Parathyroid adenoma (tissue), 2 donors: ENCODE measurements at regions not wholly inside any gene's neighbourhood (a gene's known extent, or its start where the extent isn't known, plus 50 kb on each side); places are given as distances from the start of the nearest gene placed in this dataset.
A peak's percentile ranks its signal among the peaks of the same experiment; 100 is the strongest.

Source experiments
- H2AFZ ChIP-seq: fragments of 300-600 bp; sonication (generic); one replicate; pipeline ENCODE4 v1.7.0; 2017; ENCODE audit warnings: antibody characterized with exemption, mild to moderate bottlenecking
- H3K27ac ChIP-seq: fragments of 300-600 bp; sonication (generic); one replicate; pipeline ENCODE4 v1.7.0; 2017
- H3K27me3 ChIP-seq: fragments of 300-600 bp; sonication (generic); one replicate; pipeline ENCODE4 v1.7.0; 2017; ENCODE audit warnings: low read length; ENCODE audit not compliant: control insufficient read depth, insufficient read depth
- H3K36me3 ChIP-seq: fragments of 300-600 bp; sonication (generic); one replicate; pipeline ENCODE4 v1.7.0; 2017; ENCODE audit warnings: low read length; ENCODE audit not compliant: control insufficient read depth, insufficient read depth
- H3K4me1 ChIP-seq: fragments of 300-600 bp; sonication (generic); one replicate; pipeline ENCODE4 v1.7.0; 2017; ENCODE audit warnings: control low read depth
- H3K4me2 ChIP-seq: fragments of 300-600 bp; sonication (generic); one replicate; pipeline ENCODE4 v1.7.0; 2017; ENCODE audit warnings: low read length
- H3K4me3 ChIP-seq: fragments of 300-600 bp; sonication (generic); one replicate; pipeline ENCODE4 v1.7.0; 2017; ENCODE audit warnings: low read depth, low read length
- H3K79me2 ChIP-seq: fragments of 300-600 bp; sonication (generic); one replicate; pipeline ENCODE4 v1.7.0; 2017; ENCODE audit warnings: control low read depth
- H3K9ac ChIP-seq: fragments of 300-600 bp; sonication (generic); one replicate; pipeline ENCODE4 v1.7.0; 2017; ENCODE audit warnings: mild to moderate bottlenecking
- H3K9me3 ChIP-seq: fragments of 300-600 bp; sonication (generic); one replicate; pipeline ENCODE4 v1.7.0; 2017; ENCODE audit warnings: low read length; ENCODE audit not compliant: control insufficient read depth
- CTCF ChIP-seq: fragments of 300-600 bp; sonication (generic); IDR thresholded peaks from one replicate; pipeline ENCODE4 v1.7.0; 2017; ENCODE audit warnings: antibody characterized with exemption, mild to moderate bottlenecking
- donor health status: primary hyperparathyroidism.

- no peak for TF ChIP-seq CTCF
- Histone ChIP-seq H3K4me1 (no peaks in the 10 kb centered on the region), H3K4me2 (no peak overlapping the region), H3K9ac (no peak overlapping the region), H3K79me2 (no peaks in the 10 kb centered on the region), H3K27me3 (peaks cover 5% of the 10 kb centered on the region), H3K9me3 (no peaks in the 10 kb centered on the region), H2AFZ (no peak overlapping the region), H3K27ac (no peak overlapping the region), H3K4me3 (no peak overlapping the region), H3K36me3 (no peaks in the 10 kb centered on the region)
Observed at GRCh38 chr7:156474241-156474743, 166.3 kb upstream of the RNF32 start.

GRCh38 chr7:156473476-156474240, 166.9 kb upstream of the RNF32 start:
- Histone ChIP-seq H3K4me1 (no peaks in the 10 kb centered on the region), H3K36me3 (no peaks in the 10 kb centered on the region), H3K79me2 (no peaks in the 10 kb centered on the region), H2AFZ (no peak overlapping the region), H3K27ac (no peak overlapping the region), H3K9ac (no peak overlapping the region), H3K9me3 (no peaks in the 10 kb centered on the region), H3K4me3 (no peak overlapping the region), H3K27me3 (peaks cover 5% of the 10 kb centered on the region), H3K4me2 (no peak overlapping the region)
- TF ChIP-seq CTCF, result peak; percentile 69

DNA sequence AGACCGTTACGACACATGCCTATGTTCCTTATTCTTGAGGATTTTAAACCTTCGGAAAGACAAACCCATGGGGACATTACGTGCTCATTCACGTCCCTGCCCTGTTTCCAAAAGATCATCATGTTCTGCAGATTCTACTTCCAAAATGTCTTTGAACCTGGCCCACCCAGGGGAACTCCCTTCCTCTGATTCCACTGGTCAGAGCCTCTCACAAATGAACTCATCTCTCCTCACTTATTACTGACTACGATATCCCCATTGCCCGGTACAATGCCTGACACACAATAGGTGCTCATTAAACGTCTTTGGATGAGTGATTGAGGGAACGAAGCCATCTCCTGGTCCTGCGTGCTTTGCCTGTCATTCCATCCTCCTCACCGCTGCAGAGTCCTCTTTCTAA, 168.3 kb upstream of the RNF32 start:
- Histone ChIP-seq H2AFZ (no peak overlapping the region), H3K4me2 (no peak overlapping the region), H3K9ac (no peak overlapping the region), H3K27ac (no peak overlapping the region), H3K79me2 (no peaks in the 10 kb centered on the region), H3K4me1 (peaks cover under 1% of the 10 kb centered on the region), H3K9me3 (no peaks in the 10 kb centered on the region), H3K4me3 (no peak overlapping the region), H3K36me3 (no peaks in the 10 kb centered on the region), H3K27me3 (peaks cover 5% of the 10 kb centered on the region)
- no peak for TF ChIP-seq CTCF

- Histone ChIP-seq H3K4me1 (peaks cover 12% of the 10 kb centered on the region), H3K79me2 (no peaks in the 10 kb centered on the region), H3K4me3 (no peak overlapping the region), H3K27me3 (peaks cover 5% of the 10 kb centered on the region), H2AFZ (no peak overlapping the region), H3K9ac (no peak overlapping the region), H3K9me3 (no peaks in the 10 kb centered on the region), H3K4me2 (no peak overlapping the region), H3K27ac (no peak overlapping the region), H3K36me3 (no peaks in the 10 kb centered on the region)
- TF ChIP-seq CTCF, result no peak
Observed at GRCh38 chr7:156470399-156471320, 169.9 kb upstream of the RNF32 start.
